ENCODE measurements at regions not wholly inside any gene's neighbourhood (a gene's known extent, or its start where the extent isn't known, plus 50 kb on each side); places are given as distances from the start of the nearest gene placed in this dataset.

DNA sequence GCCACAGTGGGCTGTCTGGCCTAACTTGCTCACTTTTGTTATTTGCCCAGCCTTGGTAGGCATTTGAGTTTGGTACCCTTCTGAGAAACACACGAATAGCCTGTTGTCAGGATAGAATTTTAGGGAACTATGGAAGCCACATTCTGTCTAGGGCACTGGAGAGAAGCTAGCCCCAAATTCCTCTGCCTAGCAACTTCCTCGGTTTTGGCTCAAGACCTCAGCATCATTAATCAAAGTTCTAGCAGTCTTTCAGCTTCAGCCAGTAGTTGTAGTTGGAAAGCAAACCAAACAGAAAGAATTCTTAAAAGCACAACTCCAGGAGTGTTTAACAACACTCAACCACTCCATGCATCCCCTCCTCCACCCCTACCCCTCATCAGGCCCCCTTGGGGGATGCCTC lies 572.1 kb upstream of the PSMD7 start (continued):
- TF ChIP-seq, protein P1, sequence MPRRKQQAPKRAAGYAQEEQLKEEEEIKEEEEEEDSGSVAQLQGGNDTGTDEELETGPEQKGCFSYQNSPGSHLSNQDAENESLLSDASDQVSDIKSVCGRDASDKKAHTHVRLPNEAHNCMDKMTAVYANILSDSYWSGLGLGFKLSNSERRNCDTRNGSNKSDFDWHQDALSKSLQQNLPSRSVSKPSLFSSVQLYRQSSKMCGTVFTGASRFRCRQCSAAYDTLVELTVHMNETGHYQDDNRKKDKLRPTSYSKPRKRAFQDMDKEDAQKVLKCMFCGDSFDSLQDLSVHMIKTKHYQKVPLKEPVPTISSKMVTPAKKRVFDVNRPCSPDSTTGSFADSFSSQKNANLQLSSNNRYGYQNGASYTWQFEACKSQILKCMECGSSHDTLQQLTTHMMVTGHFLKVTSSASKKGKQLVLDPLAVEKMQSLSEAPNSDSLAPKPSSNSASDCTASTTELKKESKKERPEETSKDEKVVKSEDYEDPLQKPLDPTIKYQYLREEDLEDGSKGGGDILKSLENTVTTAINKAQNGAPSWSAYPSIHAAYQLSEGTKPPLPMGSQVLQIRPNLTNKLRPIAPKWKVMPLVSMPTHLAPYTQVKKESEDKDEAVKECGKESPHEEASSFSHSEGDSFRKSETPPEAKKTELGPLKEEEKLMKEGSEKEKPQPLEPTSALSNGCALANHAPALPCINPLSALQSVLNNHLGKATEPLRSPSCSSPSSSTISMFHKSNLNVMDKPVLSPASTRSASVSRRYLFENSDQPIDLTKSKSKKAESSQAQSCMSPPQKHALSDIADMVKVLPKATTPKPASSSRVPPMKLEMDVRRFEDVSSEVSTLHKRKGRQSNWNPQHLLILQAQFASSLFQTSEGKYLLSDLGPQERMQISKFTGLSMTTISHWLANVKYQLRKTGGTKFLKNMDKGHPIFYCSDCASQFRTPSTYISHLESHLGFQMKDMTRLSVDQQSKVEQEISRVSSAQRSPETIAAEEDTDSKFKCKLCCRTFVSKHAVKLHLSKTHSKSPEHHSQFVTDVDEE (CRISPR knock-in tag; IDR thresholded peaks at IDR 0.05): no peak
- TF ChIP-seq ESRRG (CRISPR knock-in tag; IDR thresholded peaks at IDR 0.05) (no peak), SNAI2 (CRISPR knock-in tag; IDR thresholded peaks at IDR 0.05) (no peak), ZNF8 (CRISPR knock-in tag; IDR thresholded peaks at IDR 0.05) (no peak), ARNTL (CRISPR knock-in tag; IDR thresholded peaks at IDR 0.05; ENCODE audit: borderline replicate concordance, low read depth) (no peak)
- TF ChIP-seq, protein P2, sequence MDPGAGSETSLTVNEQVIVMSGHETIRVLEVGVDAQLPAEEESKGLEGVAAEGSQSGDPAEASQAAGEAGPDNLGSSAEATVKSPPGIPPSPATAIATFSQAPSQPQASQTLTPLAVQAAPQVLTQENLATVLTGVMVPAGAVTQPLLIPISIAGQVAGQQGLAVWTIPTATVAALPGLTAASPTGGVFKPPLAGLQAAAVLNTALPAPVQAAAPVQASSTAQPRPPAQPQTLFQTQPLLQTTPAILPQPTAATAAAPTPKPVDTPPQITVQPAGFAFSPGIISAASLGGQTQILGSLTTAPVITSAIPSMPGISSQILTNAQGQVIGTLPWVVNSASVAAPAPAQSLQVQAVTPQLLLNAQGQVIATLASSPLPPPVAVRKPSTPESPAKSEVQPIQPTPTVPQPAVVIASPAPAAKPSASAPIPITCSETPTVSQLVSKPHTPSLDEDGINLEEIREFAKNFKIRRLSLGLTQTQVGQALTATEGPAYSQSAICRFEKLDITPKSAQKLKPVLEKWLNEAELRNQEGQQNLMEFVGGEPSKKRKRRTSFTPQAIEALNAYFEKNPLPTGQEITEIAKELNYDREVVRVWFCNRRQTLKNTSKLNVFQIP (CRISPR knock-in tag; IDR thresholded peaks at IDR 0.05; ENCODE audit: borderline replicate concordance, low read depth): no peak

DNA sequence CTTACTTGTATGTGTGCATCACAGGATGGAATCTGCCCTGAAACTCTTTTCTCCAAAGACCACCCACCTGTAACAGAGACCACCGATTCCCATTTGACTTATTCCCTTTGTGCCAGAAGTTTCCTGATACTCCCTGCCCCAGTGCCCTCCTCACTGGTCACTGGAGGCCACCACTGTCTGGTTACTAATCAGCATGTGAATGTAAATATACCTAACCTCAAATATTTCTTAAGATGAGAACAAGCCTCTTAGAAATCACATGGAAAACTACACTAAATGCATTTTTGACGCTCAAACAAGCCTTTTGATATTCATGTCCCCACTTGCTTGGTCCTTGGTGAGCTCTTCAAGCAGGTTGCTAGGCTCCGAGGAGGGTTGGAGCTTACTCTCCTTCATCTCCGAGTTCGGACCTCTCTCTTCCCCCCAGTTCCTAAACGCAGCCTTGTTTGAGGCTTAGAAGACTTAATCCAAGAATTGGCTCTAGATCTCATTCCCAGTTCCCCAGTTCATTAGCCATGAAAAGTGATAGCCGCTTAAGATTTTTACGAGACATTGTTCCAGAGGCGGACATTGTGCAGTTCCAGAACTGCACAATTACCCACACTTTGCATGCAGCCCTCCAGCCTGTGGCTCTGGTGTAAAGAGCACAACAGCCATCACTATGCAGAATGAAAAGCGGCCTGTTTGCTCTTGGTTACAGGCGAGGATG lies 579.2 kb upstream of the PSMD7 start:
- ATAC-seq: no peak
- TF ChIP-seq, protein P3, sequence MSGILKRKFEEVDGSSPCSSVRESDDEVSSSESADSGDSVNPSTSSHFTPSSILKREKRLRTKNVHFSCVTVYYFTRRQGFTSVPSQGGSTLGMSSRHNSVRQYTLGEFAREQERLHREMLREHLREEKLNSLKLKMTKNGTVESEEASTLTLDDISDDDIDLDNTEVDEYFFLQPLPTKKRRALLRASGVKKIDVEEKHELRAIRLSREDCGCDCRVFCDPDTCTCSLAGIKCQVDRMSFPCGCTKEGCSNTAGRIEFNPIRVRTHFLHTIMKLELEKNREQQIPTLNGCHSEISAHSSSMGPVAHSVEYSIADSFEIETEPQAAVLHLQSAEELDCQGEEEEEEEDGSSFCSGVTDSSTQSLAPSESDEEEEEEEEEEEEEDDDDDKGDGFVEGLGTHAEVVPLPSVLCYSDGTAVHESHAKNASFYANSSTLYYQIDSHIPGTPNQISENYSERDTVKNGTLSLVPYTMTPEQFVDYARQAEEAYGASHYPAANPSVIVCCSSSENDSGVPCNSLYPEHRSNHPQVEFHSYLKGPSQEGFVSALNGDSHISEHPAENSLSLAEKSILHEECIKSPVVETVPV (CRISPR knock-in tag; IDR thresholded peaks at IDR 0.05): no peak

DNA sequence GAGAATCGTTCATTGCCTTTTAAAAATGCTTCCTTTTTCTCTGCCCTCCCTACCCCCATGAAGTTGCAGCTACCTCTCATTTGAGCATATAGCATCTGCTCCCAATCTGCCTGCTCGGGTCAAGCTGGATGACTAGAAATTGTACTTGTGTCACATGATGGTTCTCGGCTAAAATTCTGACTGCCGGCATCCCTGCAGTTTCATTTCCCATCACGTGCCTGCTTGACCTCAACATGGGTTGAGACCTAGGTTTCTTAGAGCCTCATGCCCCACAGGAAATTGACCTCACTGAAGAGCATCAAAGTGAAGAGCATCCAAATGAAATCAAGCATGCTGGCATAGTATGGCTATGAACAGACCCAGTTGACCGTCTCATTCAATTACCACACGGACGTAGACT lies 581.6 kb upstream of the PSMD7 start:
- no peak for ATAC-seq
- TF ChIP-seq RARB (CRISPR knock-in tag; IDR thresholded peaks at IDR 0.05) (no peak), ZFP3 (CRISPR knock-in tag; IDR thresholded peaks at IDR 0.05) (no peak), ZNF70 (CRISPR knock-in tag; IDR thresholded peaks at IDR 0.05) (no peak), PPARA (CRISPR knock-in tag; IDR thresholded peaks at IDR 0.05; ENCODE audit: borderline replicate concordance) (no peak), OSR1 (CRISPR knock-in tag; IDR thresholded peaks at IDR 0.05) (no peak), ZC3H10 (CRISPR knock-in tag; IDR thresholded peaks at IDR 0.05) (no peak), ZFP30 (CRISPR knock-in tag; IDR thresholded peaks at IDR 0.05) (no peak), ZNF8 (CRISPR knock-in tag; IDR thresholded peaks at IDR 0.05) (no peak), ISL1 (CRISPR knock-in tag; IDR thresholded peaks at IDR 0.05) (no peak), TCF4 (CRISPR knock-in tag; IDR thresholded peaks at IDR 0.05; ENCODE audit: borderline replicate concordance) (no peak)
- TF ChIP-seq, protein P4, sequence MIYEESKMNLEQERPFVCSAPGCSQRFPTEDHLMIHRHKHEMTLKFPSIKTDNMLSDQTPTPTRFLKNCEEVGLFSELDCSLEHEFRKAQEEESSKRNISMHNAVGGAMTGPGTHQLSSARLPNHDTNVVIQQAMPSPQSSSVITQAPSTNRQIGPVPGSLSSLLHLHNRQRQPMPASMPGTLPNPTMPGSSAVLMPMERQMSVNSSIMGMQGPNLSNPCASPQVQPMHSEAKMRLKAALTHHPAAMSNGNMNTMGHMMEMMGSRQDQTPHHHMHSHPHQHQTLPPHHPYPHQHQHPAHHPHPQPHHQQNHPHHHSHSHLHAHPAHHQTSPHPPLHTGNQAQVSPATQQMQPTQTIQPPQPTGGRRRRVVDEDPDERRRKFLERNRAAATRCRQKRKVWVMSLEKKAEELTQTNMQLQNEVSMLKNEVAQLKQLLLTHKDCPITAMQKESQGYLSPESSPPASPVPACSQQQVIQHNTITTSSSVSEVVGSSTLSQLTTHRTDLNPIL (CRISPR knock-in tag; IDR thresholded peaks at IDR 0.05; ENCODE audit: low read depth): no peak

DNA sequence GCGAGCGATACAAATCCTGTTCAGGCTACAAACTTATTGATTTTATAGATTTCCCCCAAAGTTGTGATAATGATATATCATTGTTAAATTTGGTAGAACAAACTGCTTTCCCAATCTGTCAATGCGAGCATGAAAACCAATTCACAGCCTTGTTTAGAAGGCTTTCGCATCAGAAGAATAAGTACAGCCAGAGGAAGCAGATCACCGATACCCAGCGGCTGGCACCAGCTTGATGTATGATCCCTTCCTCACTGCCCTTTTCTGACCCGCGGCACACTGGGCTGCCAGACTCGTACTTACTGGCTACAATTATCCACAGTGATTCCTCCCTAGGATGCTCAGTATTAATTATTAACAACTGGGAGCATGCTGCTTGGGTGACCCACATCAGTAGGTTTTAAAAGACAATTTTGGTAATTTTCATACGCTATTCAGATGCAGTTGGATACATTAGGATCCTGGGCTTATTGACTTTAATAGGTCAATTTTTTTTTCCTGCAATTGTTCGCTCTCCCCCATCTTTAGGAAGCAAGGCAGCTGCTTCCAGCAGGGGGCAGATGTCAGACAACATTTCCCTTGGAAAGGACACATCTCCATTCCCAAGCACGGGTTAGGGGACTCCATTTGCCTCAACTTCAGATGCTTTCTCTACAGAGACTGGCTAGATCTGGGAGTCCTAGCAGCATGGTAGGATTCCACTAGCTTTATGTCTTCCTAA lies 582.7 kb upstream of the PSMD7 start:
- TF ChIP-seq SNAI2 (CRISPR knock-in tag; IDR thresholded peaks at IDR 0.05) (no peak), ISL1 (CRISPR knock-in tag; IDR thresholded peaks at IDR 0.05) (no peak), ZNF8 (CRISPR knock-in tag; IDR thresholded peaks at IDR 0.05) (no peak), GLIS3 (CRISPR knock-in tag; IDR thresholded peaks at IDR 0.05) (no peak), OSR1 (CRISPR knock-in tag; IDR thresholded peaks at IDR 0.05) (no peak), ESRRG (CRISPR knock-in tag; IDR thresholded peaks at IDR 0.05) (no peak), PPARA (CRISPR knock-in tag; IDR thresholded peaks at IDR 0.05; ENCODE audit: borderline replicate concordance) (no peak), ZNF565 (CRISPR knock-in tag; conservative IDR thresholded peaks at IDR 0.05; ENCODE audit: low read depth) (no peak), TOX (CRISPR knock-in tag; IDR thresholded peaks at IDR 0.05; ENCODE audit: borderline replicate concordance) (no peak), RARB (CRISPR knock-in tag; IDR thresholded peaks at IDR 0.05) (no peak), ZFP30 (CRISPR knock-in tag; IDR thresholded peaks at IDR 0.05) (no peak)
- TF ChIP-seq, protein P4 (CRISPR knock-in tag; IDR thresholded peaks at IDR 0.05; ENCODE audit: low read depth): no peak
- TF ChIP-seq, protein P3 (CRISPR knock-in tag; IDR thresholded peaks at IDR 0.05): no peak
- TF ChIP-seq, protein P5, sequence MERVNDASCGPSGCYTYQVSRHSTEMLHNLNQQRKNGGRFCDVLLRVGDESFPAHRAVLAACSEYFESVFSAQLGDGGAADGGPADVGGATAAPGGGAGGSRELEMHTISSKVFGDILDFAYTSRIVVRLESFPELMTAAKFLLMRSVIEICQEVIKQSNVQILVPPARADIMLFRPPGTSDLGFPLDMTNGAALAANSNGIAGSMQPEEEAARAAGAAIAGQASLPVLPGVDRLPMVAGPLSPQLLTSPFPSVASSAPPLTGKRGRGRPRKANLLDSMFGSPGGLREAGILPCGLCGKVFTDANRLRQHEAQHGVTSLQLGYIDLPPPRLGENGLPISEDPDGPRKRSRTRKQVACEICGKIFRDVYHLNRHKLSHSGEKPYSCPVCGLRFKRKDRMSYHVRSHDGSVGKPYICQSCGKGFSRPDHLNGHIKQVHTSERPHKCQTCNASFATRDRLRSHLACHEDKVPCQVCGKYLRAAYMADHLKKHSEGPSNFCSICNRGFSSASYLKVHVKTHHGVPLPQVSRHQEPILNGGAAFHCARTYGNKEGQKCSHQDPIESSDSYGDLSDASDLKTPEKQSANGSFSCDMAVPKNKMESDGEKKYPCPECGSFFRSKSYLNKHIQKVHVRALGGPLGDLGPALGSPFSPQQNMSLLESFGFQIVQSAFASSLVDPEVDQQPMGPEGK (CRISPR knock-in tag; IDR thresholded peaks at IDR 0.05; ENCODE audit: borderline replicate concordance): no peak
- ATAC-seq: no peak

Measured in SK-N-SH treated with all-trans-retinoic acid at 6 μM for 48 hours (cell line).